H1 (cell line): ENCODE measurements at regions not wholly inside any gene's neighbourhood (a gene's known extent, or its start where the extent isn't known, plus 50 kb on each side); places are given as distances from the start of the nearest gene placed in this dataset.

Source experiments
- CTCF ChIA-PET: fragments of 300-600 bp; sonication (Branson Sonifier 250); formaldehyde crosslinking; loops from one replicate; lab custom pipeline; 2021; ENCODE audit not compliant: partially characterized antibody; lab: Charles Lee
- POLR2A ChIA-PET: fragments of 300-600 bp; sonication (Branson Sonifier 250); formaldehyde crosslinking; loops from one replicate; lab custom pipeline; 2021; ENCODE audit warnings: inconsistent platforms; ENCODE audit not compliant: partially characterized antibody; lab: Charles Lee
- DNase-seq, 2 experiments: peaks; one replicate each; pipeline versions ENCODE4 v3.0.0 to v3.0.0-alpha.2; 2010 to 2022; ENCODE audit warnings: low spot score in 2 of 2, low read depth in 1 of 2, mixed read lengths in 1 of 2
- FAIRE-seq: peaks from 2 replicates; lab custom pipeline; 2011; peaks lifted over from hg19 to GRCh38; lab: Jason Lieb, UNC
- H2AFZ ChIP-seq: 2 replicates; pipeline ENCODE4 v1.8.1; 2012; ENCODE audit warnings: low read length, inconsistent platforms
- H2AK5ac ChIP-seq: 2 replicates; pipeline ENCODE4 v1.6.1; 2013; ENCODE audit warnings: low read depth, low read length
- H2BK120ac ChIP-seq: replicated peaks from 2 replicates; pipeline ENCODE3; 2013; ENCODE audit warnings: low read depth, low read length, inconsistent platforms
- H2BK12ac ChIP-seq: 2 replicates; pipeline ENCODE4 v1.6.1; 2013; ENCODE audit warnings: low read depth, low read length
- H2BK15ac ChIP-seq: 2 replicates; pipeline ENCODE4 v1.6.1; 2013; ENCODE audit warnings: low read length
- H2BK20ac ChIP-seq: 2 replicates; pipeline ENCODE4 v1.6.1; 2013; ENCODE audit warnings: low read length
- H2BK5ac ChIP-seq: 2 replicates; pipeline ENCODE4 v1.6.1; 2013; ENCODE audit warnings: low read depth, low read length
- H3K14ac ChIP-seq: 2 replicates; pipeline ENCODE4 v1.6.1; 2013; ENCODE audit warnings: inconsistent platforms; ENCODE audit not compliant: insufficient read length
- H3K18ac ChIP-seq: 2 replicates; pipeline ENCODE4 v1.6.1; 2013; ENCODE audit warnings: low read length; ENCODE audit errors: extremely low read depth
- H3K23ac ChIP-seq: 2 replicates; pipeline ENCODE4 v1.6.1; 2013; ENCODE audit warnings: inconsistent platforms; ENCODE audit not compliant: insufficient read length
- H3K23me2 ChIP-seq: 2 replicates; pipeline ENCODE4 v1.6.1; 2013; ENCODE audit warnings: low read depth, low read length
- H3K27ac ChIP-seq: 2 replicates; pipeline ENCODE4 v1.6.1; 2011; ENCODE audit warnings: low read depth, low read length, inconsistent platforms
- H3K27me3 ChIP-seq, 4 experiments: replicated peaks in 1 of 4; 1 replicate in 1 of 4; 2 replicates in 3 of 4; pipeline versions ENCODE4 v1.6.1 to v1.8.1; 2011 to 2013; ENCODE audit warnings: low read length in 3 of 4, mild to moderate bottlenecking in 3 of 4, inconsistent platforms in 2 of 4, mixed read lengths in 2 of 4, moderate library complexity in 1 of 4; ENCODE audit not compliant: control insufficient read depth in 3 of 4, insufficient read depth in 3 of 4; ENCODE audit errors: extremely low read depth in 1 of 4
- H3K36me3 ChIP-seq, 4 experiments: 2 replicates each; pipeline versions ENCODE4 v1.6.1 to v1.8.1; 2011 to 2013; ENCODE audit warnings: mild to moderate bottlenecking in 4 of 4, low read length in 3 of 4, moderate library complexity in 2 of 4, control low read depth in 1 of 4, inconsistent platforms in 1 of 4; ENCODE audit not compliant: insufficient read depth in 4 of 4, control insufficient read depth in 2 of 4
- H3K4ac ChIP-seq: replicated peaks from 2 replicates; pipeline ENCODE3; 2013; ENCODE audit warnings: low read length, low read depth, mixed read lengths, inconsistent platforms; ENCODE audit not compliant: insufficient read length
- H3K4me1 ChIP-seq, 4 experiments: replicated peaks in 1 of 4; 1 replicate in 1 of 4; 2 replicates in 3 of 4; pipeline versions ENCODE4 v1.6.1 to v1.8.1; 2011 to 2013; ENCODE audit warnings: low read length in 3 of 4, inconsistent platforms in 2 of 4, mixed read lengths in 1 of 4; ENCODE audit not compliant: insufficient read depth in 4 of 4, control insufficient read depth in 3 of 4
- H3K4me2 ChIP-seq, 2 experiments: 2 replicates each; pipeline versions ENCODE4 v1.6.1 to v1.8.1; 2011 to 2013; ENCODE audit warnings: low read depth in 2 of 2, low read length in 2 of 2, control low read depth in 1 of 2, inconsistent platforms in 1 of 2, mild to moderate bottlenecking in 1 of 2; ENCODE audit not compliant: insufficient read depth in 1 of 2
- H3K4me3 ChIP-seq, 4 experiments: fragments of 200-600, 300-600 bp in 1 of 4; sonication (generic), shearing (Covaris generic), sonication (Bioruptor Twin) in 1 of 4; 2 replicates each; pipeline versions ENCODE4 v1.5.1 to v1.8.1; 2011 to 2016; ENCODE audit warnings: low read length in 4 of 4, low read depth in 3 of 4, control low read depth in 2 of 4, inconsistent platforms in 2 of 4, mild to moderate bottlenecking in 2 of 4, mixed read lengths in 1 of 4, moderate library complexity in 1 of 4; ENCODE audit not compliant: insufficient read depth in 2 of 4; ENCODE audit errors: extremely low read depth in 1 of 4
- H3K56ac ChIP-seq: replicated peaks from 2 replicates; pipeline ENCODE3; 2013; ENCODE audit warnings: low read depth, mild to moderate bottlenecking, mixed read lengths, low read length, inconsistent platforms; ENCODE audit not compliant: insufficient read length
- H3K79me1 ChIP-seq: 2 replicates; pipeline ENCODE4 v1.6.1; 2013; ENCODE audit warnings: low read depth, low read length, control low read depth
- H3K79me2 ChIP-seq, 2 experiments: 2 replicates each; pipeline versions ENCODE4 v1.6.1 to v1.8.1; 2012 to 2013; ENCODE audit warnings: low read length in 2 of 2, mild to moderate bottlenecking in 2 of 2, inconsistent platforms in 1 of 2; ENCODE audit not compliant: insufficient read depth in 2 of 2, control insufficient read depth in 1 of 2
- H3K9ac ChIP-seq, 4 experiments: replicated peaks in 1 of 4; 1 replicate in 1 of 4; 2 replicates in 3 of 4; pipeline versions ENCODE4 v1.6.1 to v1.8.1; 2011 to 2013; ENCODE audit warnings: low read depth in 3 of 4, low read length in 3 of 4, control low read depth in 2 of 4, mild to moderate bottlenecking in 2 of 4, moderate library complexity in 2 of 4, inconsistent platforms in 1 of 4; ENCODE audit errors: extremely low read depth in 1 of 4
- H3K9me3 ChIP-seq, 2 experiments: 2 replicates each; pipeline versions ENCODE4 v1.6.1 to v1.8.1; 2012 to 2013; ENCODE audit warnings: mild to moderate bottlenecking in 2 of 2, moderate library complexity in 2 of 2, control low read depth in 1 of 2, inconsistent platforms in 1 of 2, low read depth in 1 of 2, low read length in 1 of 2, mixed read lengths in 1 of 2; ENCODE audit not compliant: insufficient read depth in 2 of 2
- H4K20me1 ChIP-seq, 2 experiments: replicated peaks in 1 of 2; 2 replicates each; pipeline versions ENCODE3 to v1.8.1; 2011 to 2013; ENCODE audit warnings: inconsistent platforms in 2 of 2, low read length in 2 of 2, mild to moderate bottlenecking in 1 of 2; ENCODE audit not compliant: insufficient read depth in 2 of 2, control insufficient read depth in 1 of 2
- H4K5ac ChIP-seq: 2 replicates; pipeline ENCODE4 v1.6.1; 2013; ENCODE audit warnings: low read length, low read depth, mixed read lengths, inconsistent platforms; ENCODE audit not compliant: insufficient read length
- H4K8ac ChIP-seq: 2 replicates; pipeline ENCODE4 v1.8.0; 2013; ENCODE audit warnings: mild to moderate bottlenecking, moderate library complexity, low read length, inconsistent platforms; ENCODE audit not compliant: insufficient read depth; ENCODE audit errors: extremely low read depth
- H4K91ac ChIP-seq: replicated peaks from 2 replicates; pipeline ENCODE3; 2013; ENCODE audit warnings: low read length, mixed read lengths, inconsistent platforms; ENCODE audit not compliant: insufficient read length
- CREB1 ChIP-seq: IDR thresholded peaks from 2 replicates; pipeline ENCODE4 v1.6.1; 2012; ENCODE audit warnings: inconsistent platforms
- CTCF ChIP-seq, 3 experiments: IDR thresholded peaks; 1 replicate in 2 of 3; 2 replicates in 1 of 3; pipeline versions ENCODE4 v1.5.1 to v1.6.1; 2011; ENCODE audit warnings: low read length in 3 of 3, mild to moderate bottlenecking in 3 of 3, inconsistent platforms in 2 of 3, low read depth in 1 of 3, moderate library complexity in 1 of 3; ENCODE audit not compliant: insufficient read depth in 1 of 3; ENCODE audit errors: control extremely low read depth in 1 of 3
- RNF2 ChIP-seq: fragments of 200-900, 300-1000 bp; sonication (generic); IDR thresholded peaks from 2 replicates; pipeline ENCODE4 v1.7.1; 2016; ENCODE audit warnings: borderline replicate concordance, low read depth, mild to moderate bottlenecking, antibody characterized with exemption, low read length; ENCODE audit not compliant: poor library complexity, severe bottlenecking; ENCODE audit errors: missing control alignments
- TAF1 ChIP-seq: IDR thresholded peaks from 2 replicates; pipeline ENCODE4 v1.6.1; 2011; ENCODE audit warnings: mild to moderate bottlenecking, low read depth, low read length
- TF ChIP-seq, protein P1 (sequence below): IDR thresholded peaks from 2 replicates; pipeline ENCODE4 v1.6.1; 2011; ENCODE audit warnings: low read depth, mild to moderate bottlenecking, low read length; ENCODE audit not compliant: insufficient read depth

DNA sequence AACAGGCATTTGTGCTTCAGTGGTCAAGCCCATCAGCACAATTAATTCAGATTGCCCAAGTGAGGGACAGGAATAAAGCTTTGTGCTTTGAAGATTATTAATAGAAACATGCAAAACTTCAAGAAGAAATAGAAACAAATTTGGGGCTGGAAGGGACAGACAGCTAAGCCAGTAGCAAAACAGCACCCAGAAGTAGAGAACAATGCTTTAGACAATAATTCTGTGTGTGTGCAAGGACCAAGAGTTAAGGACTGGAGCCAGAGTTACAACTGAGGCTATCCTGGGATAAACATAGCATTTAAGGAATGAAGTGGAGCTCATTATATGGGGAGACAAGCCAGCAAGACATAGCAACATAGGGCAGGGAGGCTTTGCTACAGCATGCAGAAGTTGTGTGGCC, 251.9 kb upstream of the DAB1 start:
- no peaks in the 10 kb centered on the region for H3K4me1 ChIP-seq
- no peak overlapping the region for H3K27ac ChIP-seq
- H3K27me3 ChIP-seq: peaks cover 0 to 6% (median 3%) of the 10 kb centered on the region in 4 experiments; a peak in 4 of 7 replicates
- no peak overlapping the region for H2BK20ac ChIP-seq
- no peak overlapping the region for H3K4me3 ChIP-seq
- H2AK5ac ChIP-seq: no peak overlapping the region; the same call in 1 of the 2 replicates
- no peak overlapping the region for H2BK15ac ChIP-seq
- no peak overlapping the region for H4K91ac ChIP-seq
- ChIA-PET POLR2A (no interaction called here), CTCF (interaction anchor here (0.6 kb wide), 1 partner anchor 1456 kb away, joined by 3 read pairs; no protein-coding TSS in a partner anchor)
- no peak overlapping the region for H4K5ac ChIP-seq
- FAIRE-seq: no peak
- no peak overlapping the region for H3K14ac ChIP-seq
- no peak overlapping the region for H3K4ac ChIP-seq
- DNase-seq: no peak
- no peaks in the 10 kb centered on the region for H3K79me1 ChIP-seq
- H3K79me2 ChIP-seq: no peaks in the 10 kb centered on the region
- H3K23me2 ChIP-seq: no peaks in the 10 kb centered on the region
- H2BK120ac ChIP-seq: no peak overlapping the region
- H3K56ac ChIP-seq: no peak overlapping the region
- no peak overlapping the region for H3K23ac ChIP-seq
- no peaks in the 10 kb centered on the region for H4K20me1 ChIP-seq
- no peak overlapping the region for H2AFZ ChIP-seq
- no peak overlapping the region for H3K4me2 ChIP-seq
- no peak overlapping the region for H2BK5ac ChIP-seq
- H3K9ac ChIP-seq: no peak overlapping the region
- no peak overlapping the region for H4K8ac ChIP-seq
- no peak overlapping the region for H3K18ac ChIP-seq
- H3K9me3 ChIP-seq: no peaks in the 10 kb centered on the region
- H3K36me3 ChIP-seq: no peaks in the 10 kb centered on the region
- no peak overlapping the region for H2BK12ac ChIP-seq
- no peak for TF ChIP-seq RNF2
- TF ChIP-seq TAF1: no peak
- TF ChIP-seq, protein P1, sequence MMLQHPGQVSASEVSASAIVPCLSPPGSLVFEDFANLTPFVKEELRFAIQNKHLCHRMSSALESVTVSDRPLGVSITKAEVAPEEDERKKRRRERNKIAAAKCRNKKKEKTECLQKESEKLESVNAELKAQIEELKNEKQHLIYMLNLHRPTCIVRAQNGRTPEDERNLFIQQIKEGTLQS: no peak
- TF ChIP-seq CREB1: no peak
- TF ChIP-seq CTCF (IDR thresholded peaks at IDR 0.05; ENCODE audit: control extremely low read depth in 1 of 3, insufficient read depth in 1 of 3, low read depth in 1 of 3, low read length in 3 of 3): no peak
